ENCODE measurements at regions not wholly inside any gene's neighbourhood (a gene's known extent, or its start where the extent isn't known, plus 50 kb on each side); places are given as distances from the start of the nearest gene placed in this dataset.
"Not testable (repeated sequence)": the region's sequence is repeated elsewhere in the genome, so short reads cannot be mapped to it uniquely, and the experiment has no call there.

GRCh38 chr14:95818581-95818980, 58.1 kb upstream of the TUNAR start:
- no peak for DNase-seq (ENCODE audit: low read depth)

DNA sequence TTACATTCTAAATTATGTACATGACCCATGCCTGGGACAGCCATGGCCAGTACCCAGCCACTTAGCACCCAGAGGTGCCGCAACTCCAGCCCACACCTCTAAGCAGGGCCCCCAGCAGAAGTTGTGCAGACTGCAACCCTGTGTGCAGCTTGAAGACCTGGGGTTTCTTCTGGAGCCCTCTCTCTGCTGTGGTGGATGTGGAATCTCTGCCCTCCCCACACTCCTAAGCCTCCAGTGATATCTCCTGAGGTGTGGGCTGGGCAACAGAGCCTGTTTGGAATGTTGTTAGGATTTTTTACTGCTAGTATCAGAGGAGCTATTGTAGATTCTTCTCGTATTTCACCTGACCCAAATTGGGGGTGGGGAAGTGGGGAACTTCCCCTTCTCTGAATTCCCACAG, 59.4 kb upstream of the TUNAR start:
- no peak for DNase-seq (ENCODE audit: low read depth)

- DNase-seq (ENCODE audit: low read depth): no peak
Measured at GRCh38 chr14:95816539-95816938, 60.1 kb upstream of the TUNAR start.

- no peak for DNase-seq (ENCODE audit: low read depth)
Measured at GRCh38 chr14:95815226-95815690, 61.4 kb upstream of the TUNAR start.

DNA sequence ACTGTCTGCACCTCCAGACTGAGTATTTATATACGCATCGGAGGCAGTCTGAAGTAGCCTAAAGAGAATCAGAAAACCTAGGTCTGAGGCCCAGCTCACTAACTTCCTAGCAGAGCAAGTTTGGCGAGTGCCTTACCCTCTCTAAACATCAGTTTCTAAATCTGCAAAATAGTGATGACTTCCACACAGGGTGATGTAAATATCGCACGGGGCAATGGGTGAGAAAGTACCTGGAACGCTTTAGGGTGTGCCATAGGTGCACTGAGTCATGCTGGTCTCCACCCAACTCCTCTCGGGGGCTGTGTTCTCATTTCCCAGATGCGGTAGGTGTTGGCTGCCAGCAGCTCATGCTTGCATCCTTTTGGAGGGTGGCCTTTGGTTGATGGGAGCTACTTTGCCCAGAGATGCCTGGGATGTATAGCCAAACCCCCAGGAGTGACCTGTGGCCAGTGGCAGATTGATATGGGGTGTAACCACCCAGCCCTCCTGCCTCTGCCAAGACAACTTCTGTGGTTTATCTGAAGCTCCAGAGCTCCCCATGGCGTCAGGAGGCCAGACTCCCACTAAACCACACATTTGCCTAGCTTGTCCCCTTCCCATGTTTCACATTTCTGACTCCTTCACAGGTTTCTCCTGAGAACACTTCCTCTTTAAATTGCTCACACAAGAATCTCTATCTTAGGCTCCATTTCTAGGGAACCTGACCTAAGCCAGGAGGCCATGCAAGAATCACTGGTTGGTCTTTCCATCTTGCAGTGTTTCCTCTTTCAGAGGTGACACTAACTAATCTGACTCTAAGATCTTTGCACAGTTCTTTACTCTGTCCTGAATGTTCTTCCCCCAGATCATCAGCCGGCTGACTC, 62.0 kb upstream of the TUNAR start:
- DNase-seq (ENCODE audit: low read depth): no peak

DNA sequence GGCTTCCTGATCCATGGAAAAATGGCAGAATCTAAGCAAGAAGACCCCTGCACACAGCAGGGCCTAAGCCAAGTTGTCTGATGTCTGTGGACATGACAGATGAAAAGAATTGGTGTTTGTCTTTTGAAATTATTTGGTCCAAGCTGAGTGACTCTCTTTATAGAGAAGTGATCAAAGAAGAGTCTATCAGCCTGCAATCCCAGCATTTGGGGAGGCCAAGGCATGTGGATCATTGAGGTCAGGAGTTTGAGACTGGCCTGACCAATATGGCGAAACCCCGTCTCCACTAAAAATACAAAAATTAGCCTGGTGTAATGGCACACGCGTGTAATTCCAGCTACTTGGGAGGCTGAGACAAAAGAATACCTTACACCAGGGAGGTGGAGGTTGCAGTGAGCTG, 64.8 kb upstream of the TUNAR start:
- DNase-seq (ENCODE audit: low read depth): no peak

GRCh38 chr14:95808371-95808770, 68.3 kb upstream of the TUNAR start:
- no peak for DNase-seq (ENCODE audit: low read depth)

DNA sequence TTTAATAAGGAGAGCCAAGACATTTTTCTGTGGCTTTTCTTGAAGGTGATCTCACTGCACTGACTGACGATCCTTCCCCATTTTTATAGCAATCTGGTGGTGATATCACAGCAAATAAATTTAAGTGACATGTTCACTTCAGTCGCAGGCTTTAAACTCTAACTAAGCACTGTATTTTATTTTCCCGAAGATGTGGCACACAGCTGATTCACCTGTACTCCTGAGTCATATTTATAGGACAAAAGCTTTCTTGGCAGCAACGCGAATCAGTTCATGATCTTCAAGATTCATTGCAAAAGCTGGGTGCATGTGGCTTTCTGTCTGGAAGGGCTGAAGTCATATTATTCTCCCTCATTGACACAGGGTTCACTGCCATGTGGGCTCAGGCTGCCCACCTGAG, 79.8 kb upstream of the TUNAR start:
- no peak for DNase-seq (ENCODE audit: low read depth)

GRCh38 chr14:95787941-95788340, 74.0 kb upstream of the TCL1A start:
- no peak for DNase-seq (ENCODE audit: low read depth)

DNA sequence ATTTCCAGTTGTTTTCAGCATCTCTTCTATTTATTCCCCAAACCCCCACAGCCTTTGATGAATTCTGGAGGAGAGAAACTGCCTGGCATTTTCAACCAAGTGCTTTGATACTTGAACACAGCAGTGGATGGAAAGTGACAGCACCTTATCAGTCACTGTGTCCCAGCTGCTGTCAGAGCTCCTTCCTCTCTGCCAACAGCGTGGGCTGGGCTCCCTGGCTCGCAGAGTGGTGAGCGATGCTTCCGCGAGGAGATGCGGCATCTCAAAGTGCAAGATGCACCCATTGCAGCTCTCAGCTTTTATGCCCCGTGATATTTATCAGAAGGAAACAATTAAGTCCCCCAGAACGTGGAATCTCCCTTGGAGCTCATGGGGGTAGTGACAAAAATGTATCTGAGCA, 72.6 kb upstream of the TCL1A start:
- no peak for DNase-seq (ENCODE audit: low read depth)

- peak; percentile 54 for DNase-seq (ENCODE audit: low read depth)
Measured at GRCh38 chr14:95784137-95784536, 70.2 kb upstream of the TCL1A start.

DNA sequence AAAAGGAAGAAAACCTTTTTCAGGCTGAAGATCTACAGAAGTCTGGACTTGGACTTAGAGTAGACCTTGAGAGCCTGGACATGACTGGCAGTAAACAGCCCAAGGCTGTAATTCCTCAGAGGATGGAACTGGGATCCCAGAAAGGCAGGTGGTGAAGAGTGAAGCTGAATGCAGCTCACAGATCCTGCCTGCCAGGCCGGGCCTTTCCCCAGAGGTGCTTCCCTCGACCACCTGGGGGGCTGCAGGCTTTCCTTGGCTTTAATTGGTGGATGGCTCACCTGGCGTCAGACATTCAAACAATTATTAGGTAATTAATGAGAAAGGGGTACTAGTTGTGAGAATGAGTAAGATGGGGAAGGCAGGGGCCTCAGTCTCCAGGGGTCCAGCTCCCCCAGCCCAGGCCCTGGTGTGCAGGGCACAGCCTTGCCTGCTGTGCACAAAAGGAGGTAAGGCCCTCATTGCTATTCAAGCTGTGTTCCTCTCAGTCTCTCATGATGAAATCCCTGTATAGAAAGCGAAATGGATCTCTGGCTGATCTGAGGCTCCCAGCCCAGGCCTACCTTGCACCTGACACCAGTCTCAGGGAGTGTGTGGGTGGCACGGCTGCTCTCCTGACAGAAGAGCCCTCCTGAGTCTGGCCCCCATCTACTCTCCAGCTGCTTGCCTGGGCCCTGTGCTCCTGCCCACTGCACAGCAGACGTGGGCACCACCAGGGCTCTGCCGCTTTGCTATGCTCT, 63.0 kb upstream of the TCL1A start:
- no peak for DNase-seq (ENCODE audit: low read depth)

GRCh38 chr14:95774265-95775160, 60.6 kb upstream of the TCL1A start:
- DNase-seq (ENCODE audit: low read depth): peak; percentile 49

DNA sequence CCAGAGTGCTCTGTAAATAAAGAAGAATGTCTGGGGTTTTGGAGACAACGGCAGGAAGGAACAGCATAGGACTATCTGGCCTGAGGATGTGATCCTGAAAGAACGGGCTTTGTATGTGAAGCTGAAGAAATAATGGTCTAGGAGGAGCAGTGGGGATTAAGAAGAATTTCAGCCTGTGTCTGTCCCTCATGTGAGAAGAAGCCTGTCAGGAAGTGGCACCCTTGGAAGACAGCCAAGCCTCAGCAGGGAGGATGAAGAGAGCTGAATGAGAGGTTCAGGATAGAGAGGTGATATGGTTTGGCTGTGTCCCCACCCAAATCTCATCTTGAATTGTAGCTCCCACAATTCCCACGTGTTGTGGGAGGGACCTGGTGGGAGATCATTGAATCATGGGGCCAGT, 56.9 kb upstream of the TCL1A start:
- DNase-seq (ENCODE audit: low read depth): peak; percentile 23

- no peak for DNase-seq (ENCODE audit: low read depth)
Measured at GRCh38 chr14:95769976-95770375, 56.1 kb upstream of the TCL1A start.

DNA sequence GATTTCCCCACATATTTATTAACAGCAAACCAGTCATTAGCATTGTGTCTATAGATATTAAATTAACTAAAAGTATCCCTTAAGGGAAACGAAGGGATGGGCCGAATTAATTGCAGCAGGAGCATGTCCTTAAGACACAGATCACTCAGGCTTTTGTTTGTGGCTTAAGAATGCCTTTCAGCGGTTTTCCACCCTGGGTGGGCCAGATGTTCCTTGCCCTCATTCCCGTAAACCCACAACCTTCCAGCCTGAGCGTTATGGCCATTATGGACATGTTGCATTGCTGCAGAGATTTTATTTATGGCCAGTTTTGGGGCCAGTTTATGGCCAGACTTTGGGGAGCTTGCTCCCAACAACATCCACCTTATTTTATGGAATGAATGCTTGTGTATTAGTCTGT, 55.5 kb upstream of the TCL1A start:
- DNase-seq (ENCODE audit: low read depth): not testable (repeated sequence)

DNA sequence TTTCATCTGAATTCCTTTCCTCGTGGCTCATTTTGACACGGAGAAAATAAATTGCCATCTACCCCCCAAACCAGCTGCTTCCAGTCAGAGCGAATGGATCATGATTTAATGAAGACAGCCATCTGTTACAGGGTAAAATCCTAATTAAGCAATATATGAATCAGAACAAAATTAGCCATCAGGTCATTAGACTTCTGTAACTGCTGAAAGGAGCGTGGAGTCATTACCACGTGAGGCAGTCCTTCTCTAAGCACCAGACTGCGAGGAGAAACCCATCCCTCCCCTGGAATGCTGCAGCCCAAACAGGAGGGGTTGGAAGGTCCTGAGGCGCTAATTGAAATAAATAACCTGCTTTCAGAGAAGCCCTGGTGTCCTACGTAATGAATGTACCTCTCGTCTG, 51.1 kb upstream of the TCL1A start:
- no peak for DNase-seq (ENCODE audit: low read depth)

DNA sequence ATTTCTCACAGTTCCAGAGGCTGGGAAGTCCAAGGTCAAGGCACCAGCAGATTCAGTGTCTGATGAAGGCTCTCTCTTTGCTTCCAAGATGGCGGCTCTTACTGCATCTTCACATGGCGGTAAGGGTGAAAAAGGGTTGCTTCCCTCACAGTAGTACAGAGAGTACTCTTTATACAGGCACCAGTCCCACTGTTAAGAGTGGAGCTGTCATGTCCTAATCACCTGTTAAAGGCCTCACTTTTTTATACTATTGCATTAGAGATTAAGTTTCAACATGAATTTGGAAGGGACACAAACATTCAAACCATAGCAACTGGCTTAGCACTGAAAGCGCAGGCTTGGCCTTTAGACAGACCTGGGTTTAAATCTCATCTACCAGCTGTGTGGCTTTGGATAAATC, 50.0 kb upstream of the TCL1A start:
- DNase-seq (ENCODE audit: low read depth): no peak

All from EH (cell line).